Omental fat pad (tissue), 3 donors: ENCODE measurements at regions not wholly inside any gene's neighbourhood (a gene's known extent, or its start where the extent isn't known, plus 50 kb on each side); places are given as distances from the start of the nearest gene placed in this dataset.
A peak's percentile ranks its signal among the peaks of the same experiment; 100 is the strongest.

Experiments
- ATAC-seq: fragments of 150-250 bp; one replicate; pipeline ENCODE4 v1.9.1; 2016; ENCODE audit warnings: mild to moderate bottlenecking, moderate library complexity; ENCODE audit not compliant: low FRiP score
- DNase-seq: peaks from one replicate; pipeline ENCODE4 v3.0.0-alpha.2; 2019; ENCODE audit warnings: low spot score
- TF ChIP-seq, protein P1 (sequence below), 3 donors: fragments of 450-650 bp; IDR thresholded peaks; one replicate each; pipeline ENCODE4 v1.5.1; 2016 to 2017; ENCODE audit warnings: antibody characterized with exemption in 3 of 3, mild to moderate bottlenecking in 3 of 3, moderate library complexity in 2 of 3

DNA sequence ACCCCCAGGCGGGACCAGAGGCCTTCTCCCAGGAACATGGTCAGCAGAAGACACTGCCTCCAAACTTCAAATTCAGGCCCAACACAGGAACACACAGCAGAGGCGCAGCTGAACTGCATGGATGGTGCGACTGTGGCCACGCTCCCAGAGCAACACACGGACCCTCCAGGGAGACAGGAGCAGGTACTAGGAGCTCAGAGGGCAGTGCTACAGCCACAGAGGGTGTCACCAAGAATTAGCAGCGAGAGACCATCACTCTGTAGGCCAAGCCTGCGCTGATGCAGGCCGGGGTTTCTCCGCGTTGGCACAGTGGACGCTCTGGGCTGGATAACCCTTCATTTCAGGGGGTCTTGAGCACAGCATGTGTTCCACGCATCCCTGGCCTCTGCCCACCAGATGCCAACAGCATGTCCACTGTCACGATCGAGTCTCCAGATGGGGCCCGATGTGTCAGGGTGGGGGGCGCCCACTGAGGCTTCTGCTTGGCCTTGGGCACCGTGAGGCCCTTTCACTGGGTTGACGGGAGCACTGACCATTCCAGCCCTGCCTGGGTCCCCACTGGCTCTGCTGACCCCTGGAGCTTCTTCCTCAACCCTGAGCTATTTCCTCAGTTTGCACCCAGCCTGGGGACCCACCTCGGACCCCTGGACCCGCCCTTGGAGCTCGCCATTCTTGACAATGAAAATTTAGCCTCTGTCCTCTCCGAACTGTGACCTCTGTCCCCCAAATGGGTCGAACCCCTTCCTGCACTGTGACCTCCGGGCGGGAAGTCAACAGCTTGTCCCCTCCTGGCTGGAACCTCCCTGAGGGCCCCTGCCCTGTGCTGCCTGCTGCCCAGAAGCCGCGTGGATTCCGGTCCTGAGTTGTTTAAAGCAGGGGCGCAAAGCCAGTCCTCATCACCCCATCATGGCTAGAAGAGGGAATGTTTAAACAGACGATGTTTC lies 239.4 kb downstream of the DLL1 start:
- TF ChIP-seq, protein P1, sequence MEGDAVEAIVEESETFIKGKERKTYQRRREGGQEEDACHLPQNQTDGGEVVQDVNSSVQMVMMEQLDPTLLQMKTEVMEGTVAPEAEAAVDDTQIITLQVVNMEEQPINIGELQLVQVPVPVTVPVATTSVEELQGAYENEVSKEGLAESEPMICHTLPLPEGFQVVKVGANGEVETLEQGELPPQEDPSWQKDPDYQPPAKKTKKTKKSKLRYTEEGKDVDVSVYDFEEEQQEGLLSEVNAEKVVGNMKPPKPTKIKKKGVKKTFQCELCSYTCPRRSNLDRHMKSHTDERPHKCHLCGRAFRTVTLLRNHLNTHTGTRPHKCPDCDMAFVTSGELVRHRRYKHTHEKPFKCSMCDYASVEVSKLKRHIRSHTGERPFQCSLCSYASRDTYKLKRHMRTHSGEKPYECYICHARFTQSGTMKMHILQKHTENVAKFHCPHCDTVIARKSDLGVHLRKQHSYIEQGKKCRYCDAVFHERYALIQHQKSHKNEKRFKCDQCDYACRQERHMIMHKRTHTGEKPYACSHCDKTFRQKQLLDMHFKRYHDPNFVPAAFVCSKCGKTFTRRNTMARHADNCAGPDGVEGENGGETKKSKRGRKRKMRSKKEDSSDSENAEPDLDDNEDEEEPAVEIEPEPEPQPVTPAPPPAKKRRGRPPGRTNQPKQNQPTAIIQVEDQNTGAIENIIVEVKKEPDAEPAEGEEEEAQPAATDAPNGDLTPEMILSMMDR (IDR thresholded peaks at IDR 0.05), result no peak
- DNase-seq (no peak), ATAC-seq (no peak)

DNA sequence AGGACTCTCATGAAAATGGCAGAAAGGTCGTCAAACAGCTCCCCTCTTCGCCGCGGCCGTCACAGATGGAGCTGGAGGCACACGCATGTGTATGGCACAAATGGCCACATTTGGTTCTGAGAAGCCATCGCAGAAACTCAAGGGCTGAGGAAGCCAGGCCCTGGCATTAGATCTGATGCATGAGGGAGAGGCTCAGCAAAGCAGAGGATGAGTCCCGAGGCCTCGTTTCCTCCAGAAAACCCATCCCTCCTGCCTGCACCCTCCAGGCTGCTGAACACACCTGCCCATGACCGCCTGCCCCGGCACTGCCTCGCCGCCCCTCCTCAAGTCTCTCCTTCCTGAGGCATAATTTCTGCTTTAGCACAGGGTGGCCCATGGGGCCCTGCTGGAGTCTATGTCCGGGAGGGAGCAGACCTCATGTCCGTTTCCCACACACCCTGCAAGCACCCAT lies 240.3 kb downstream of the DLL1 start:
- no peak for ATAC-seq
- peak; percentile 2 for DNase-seq
- TF ChIP-seq, protein P1 (IDR thresholded peaks at IDR 0.05), result no peak

DNA sequence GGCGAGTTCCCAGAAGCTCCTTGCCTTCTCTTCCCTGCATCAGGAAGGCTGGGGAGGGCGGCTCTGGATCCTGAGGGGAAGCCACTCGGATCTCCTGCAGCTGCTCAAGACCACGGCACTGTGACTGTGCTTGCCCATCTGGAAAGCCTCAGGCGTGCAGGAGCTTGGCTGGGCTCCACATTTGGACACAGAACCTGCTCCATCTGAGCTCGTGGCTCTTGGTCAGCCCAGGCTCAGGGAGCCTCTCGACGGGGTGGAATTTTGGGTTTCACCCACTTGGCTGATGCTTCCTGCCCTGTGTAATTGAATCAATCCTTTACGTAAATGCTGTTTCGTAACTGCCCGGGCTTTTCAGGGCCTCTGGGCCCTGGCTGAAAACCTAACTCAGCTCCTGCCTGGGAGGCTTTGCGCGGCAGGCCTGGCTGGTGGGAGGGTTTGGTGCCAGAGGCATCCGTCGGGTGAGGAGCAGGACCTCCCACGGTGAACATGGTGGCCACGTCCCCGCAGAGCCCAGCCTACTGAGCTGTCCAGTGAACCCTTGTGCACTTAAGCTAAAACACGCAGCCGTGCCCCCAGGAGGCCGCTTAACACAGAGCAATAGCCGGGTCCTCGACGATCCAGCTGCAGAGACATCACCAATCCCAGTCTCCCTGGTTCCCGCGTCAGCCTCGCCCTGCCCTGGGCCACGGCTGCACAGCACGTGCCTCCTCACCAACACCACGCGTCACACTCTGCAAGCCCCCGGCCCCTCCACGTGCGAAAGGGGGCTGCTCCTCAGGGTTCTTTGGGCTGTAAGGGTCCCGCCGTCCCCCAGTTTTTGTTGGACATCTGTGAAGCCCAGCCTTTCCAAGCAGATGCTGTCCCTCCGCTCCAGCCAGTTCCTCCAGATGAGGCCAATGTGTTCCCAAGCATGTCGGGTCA lies 241.0 kb downstream of the DLL1 start:
- ATAC-seq, result peak; percentile 91
- DNase-seq, result peak; percentile 56
- TF ChIP-seq, protein P1 (IDR thresholded peaks at IDR 0.05), result no peak

DNA sequence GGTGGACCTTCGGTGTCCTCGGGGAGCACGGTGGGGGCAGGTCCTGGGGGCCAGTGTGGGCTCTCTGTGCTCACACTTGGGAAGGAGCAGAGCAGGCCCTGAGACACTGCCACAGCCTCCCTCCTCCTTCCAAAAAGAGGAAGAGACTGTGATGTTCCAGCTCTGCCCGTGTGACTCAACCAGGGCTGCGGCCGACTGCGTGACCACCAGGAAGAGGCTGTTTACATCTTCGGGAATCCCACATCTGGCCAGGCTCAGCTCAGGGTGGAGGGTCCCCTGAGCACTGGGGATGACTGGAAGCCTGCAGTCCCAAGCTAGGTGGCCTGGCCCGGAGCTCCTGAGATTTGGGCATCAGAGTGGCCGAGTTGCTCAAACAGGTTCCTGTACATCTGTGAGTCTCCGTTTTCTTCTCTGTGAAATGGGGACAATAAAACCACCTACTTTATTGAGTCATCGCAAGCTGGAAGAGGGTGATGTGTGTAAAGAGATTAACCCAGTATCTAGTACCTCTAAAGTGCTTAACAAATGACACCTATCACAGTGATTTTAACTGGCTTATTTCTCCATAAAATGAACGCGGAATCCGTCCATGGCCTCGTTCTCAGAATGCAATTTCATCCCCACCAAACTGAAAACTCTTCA lies 242.1 kb downstream of the DLL1 start:
- no peak for ATAC-seq
- DNase-seq, result no peak
- TF ChIP-seq, protein P1 (IDR thresholded peaks at IDR 0.05), result no peak

DNA sequence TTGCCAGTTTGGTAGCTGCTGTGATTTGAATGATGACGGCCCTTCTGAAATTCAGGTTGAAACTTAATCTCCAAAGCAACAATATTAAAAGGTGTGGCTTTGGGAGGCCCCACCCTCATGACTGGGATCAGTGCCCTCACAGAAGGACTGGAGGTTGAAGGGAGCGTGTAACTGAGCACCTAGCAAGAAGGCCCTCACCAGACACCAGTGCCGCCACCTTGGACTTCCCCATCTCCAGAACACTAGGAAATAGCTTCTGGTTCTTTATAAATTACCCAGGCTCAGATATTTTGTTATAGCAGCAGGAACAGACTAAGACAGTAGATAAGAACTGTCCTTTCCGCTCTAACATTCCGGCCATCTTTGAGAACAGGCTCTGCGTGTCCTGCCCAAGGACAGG lies 243.1 kb downstream of the DLL1 start:
- TF ChIP-seq, protein P1 (IDR thresholded peaks at IDR 0.05), result no peak
- no peak for ATAC-seq
- peak; percentile 15 for DNase-seq

DNA sequence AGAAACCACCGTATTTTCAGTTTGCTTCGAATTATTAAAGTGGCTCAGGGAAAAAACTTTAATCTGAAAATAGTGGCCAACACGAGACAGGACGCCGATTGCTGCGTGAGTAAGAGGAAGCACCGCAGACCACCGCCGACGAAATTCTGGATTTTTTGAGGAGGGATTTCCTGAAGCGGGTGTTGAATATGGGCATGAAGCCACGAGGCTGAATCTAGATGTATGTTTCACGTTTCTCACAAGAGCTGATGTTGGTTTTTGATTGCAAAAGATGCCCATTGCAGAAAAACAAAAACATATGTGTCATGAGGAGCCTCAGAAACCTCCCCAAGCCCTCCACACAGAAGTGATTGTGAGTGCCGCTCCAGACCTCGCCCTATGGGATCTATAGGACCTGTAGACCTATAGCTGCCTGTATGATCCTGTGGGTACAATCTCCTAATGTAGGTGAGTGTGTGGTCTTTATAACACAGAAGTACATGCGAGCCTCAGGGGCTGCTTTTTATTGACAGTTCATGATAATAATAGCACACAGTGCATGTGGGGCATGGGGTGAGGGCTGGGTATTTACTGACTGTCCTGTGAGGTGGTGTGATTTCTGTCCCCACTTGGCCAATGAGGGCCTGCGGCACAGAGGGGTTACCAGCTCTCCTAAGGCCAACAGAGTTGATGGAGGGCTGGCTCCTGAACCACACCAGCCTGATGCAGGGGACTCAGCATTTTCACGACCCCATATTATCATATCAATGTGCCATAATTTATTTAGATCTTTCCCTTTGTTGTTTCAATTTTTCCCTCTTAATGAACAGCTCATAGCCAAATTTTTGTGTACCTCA lies 243.9 kb downstream of the DLL1 start:
- TF ChIP-seq, protein P1 (IDR thresholded peaks at IDR 0.05), result no peak
- DNase-seq (no peak), ATAC-seq (no peak)
